22Rv1 (cell line): ENCODE measurements at regions not wholly inside any gene's neighbourhood (a gene's known extent, or its start where the extent isn't known, plus 50 kb on each side); places are given as distances from the start of the nearest gene placed in this dataset.

Source experiments
- H3K27ac ChIP-seq: fragments of 450-650 bp; 2 replicates; pipeline ENCODE4 v1.5.1; 2017
- ZFX ChIP-seq: fragments of 450-650 bp; IDR thresholded peaks from 2 replicates; pipeline ENCODE4 v1.6.1; 2017; ENCODE audit warnings: antibody characterized with exemption, borderline replicate concordance
- TF ChIP-seq, protein P1 (sequence below): fragments of 450-650 bp; IDR thresholded peaks from 2 replicates; pipeline ENCODE4 v1.5.1; 2017; ENCODE audit warnings: mild to moderate bottlenecking

DNA sequence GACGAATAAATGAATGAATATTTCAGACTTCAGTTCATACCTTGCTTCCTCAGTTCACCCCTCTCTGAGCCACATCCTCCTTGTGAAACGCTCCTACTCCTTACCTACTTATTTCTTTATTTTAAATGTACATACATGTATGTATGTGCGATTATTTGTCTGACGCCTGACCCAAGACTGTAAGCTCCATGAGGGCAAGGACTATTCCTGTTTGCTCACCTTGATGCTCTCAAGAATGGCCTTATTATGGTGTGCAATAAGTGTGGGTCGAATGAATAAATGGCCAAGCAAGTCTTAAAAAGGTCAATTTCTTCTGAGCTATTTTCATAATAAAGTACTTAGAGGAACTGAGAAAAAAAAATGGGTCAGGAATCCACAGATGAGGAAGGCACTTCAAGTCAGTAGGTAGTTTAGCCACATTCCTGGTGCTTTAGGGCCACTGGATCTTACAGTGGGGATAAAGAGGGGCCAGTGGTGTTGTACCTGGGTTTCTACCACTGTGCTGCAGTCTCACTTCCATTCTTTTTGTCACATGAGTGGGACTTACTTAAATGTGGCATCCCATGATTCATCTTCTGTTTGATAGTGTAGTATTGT is 74.7 kb downstream of the SDC1 start:
- no peak for TF ChIP-seq ZFX
- TF ChIP-seq, protein P1, sequence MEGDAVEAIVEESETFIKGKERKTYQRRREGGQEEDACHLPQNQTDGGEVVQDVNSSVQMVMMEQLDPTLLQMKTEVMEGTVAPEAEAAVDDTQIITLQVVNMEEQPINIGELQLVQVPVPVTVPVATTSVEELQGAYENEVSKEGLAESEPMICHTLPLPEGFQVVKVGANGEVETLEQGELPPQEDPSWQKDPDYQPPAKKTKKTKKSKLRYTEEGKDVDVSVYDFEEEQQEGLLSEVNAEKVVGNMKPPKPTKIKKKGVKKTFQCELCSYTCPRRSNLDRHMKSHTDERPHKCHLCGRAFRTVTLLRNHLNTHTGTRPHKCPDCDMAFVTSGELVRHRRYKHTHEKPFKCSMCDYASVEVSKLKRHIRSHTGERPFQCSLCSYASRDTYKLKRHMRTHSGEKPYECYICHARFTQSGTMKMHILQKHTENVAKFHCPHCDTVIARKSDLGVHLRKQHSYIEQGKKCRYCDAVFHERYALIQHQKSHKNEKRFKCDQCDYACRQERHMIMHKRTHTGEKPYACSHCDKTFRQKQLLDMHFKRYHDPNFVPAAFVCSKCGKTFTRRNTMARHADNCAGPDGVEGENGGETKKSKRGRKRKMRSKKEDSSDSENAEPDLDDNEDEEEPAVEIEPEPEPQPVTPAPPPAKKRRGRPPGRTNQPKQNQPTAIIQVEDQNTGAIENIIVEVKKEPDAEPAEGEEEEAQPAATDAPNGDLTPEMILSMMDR: no peak
- H3K27ac ChIP-seq: no peak overlapping the region

DNA sequence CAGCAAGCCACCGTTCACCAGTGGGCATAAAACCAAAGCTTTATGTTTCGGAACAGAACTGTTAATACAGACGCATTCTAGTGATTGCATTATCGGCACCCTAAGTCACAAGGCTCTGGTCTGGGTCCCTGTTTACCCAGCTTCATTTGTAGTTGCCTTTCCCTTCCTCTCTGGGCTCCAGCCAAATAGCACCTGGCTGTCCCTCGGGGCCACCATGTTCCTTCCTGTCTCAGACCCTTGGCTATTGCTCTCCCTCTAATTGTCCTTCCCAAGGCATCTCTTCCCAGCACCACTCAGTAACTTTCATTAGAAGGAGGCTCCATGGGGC is 75.3 kb downstream of the SDC1 start:
- no peak for TF ChIP-seq ZFX
- TF ChIP-seq, protein P1: no peak
- no peak overlapping the region for H3K27ac ChIP-seq

DNA sequence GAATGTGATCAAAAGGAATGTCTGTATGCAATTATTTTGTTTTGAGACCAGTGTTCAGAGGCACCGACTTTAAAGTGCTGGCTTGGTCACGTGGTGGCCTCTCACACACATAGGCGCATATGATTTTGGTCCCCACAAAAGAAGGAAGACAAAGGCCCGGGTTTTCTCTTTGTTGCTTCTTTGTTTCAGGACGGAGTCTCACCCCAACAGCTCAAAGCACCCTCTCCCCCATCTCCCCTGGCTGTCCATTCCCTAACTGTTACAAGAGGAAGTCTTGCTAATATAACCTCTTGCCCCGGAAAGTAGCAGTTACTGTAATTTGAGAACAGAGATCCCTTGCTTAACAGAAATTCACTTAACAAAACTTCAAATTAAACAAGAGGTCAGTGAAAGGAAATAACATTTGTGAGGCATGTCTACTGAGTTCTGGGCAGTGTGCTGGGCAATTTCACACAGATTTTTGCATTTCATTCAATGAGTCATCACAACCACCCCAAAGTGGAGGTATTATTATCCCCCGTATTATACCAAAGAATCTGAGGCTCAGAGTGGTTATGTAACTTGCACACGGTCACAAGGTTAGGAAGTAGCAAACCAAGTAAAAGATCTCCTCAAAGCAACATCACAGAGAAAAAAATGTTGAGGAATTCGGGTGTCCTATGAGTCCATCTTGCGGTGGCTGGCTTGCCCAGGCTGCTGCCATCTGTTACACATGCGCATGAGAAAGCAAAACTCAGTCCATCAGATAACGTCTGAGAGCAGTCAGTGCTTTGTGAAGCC is 75.8 kb downstream of the SDC1 start:
- TF ChIP-seq, protein P1: no peak
- TF ChIP-seq ZFX: no peak
- no peak overlapping the region for H3K27ac ChIP-seq

DNA sequence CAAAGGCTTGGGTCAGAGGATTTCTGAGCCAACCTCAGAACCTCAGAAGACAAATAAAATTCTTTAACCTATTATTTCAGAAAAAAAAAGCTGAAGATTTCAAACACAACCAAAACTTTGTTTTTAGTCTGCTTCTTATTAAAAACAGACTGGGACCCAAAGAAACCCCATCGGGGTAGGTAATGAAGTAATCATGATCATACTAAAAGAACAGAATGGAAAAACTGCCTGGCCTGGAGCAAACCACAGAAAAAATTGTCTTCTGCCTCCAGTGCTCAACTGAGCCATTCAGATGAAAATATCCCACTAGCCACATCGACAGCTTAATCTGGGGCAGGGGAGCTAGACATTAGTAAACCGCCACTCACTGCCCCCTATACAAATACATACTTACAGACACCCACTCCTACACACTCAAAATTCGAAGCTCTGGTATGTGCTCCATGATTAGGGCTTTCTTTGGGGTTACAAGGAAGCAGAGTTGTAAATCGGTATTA is 76.5 kb downstream of the SDC1 start:
- TF ChIP-seq ZFX: no peak
- TF ChIP-seq, protein P1: no peak
- no peak overlapping the region for H3K27ac ChIP-seq

DNA sequence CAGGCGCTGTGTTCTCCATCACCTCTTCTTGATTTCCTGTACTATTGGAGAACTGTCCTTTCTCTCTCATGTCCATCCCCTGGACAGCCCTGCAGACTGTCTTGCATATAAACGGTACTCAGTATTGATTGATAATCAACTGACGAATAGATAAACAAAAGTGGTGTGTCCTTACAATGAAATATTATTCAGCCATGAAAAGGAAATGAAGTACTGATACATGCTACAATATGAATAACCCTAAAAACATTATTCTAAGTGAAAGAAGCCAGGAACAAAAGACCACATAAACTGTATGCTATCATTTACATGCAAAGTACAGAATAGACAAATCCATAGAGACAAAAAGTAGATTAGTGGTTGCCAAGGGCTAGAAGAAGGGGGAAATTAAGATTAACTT is 77.6 kb downstream of the SDC1 start:
- no peak overlapping the region for H3K27ac ChIP-seq
- TF ChIP-seq, protein P1: no peak
- TF ChIP-seq ZFX: no peak

DNA sequence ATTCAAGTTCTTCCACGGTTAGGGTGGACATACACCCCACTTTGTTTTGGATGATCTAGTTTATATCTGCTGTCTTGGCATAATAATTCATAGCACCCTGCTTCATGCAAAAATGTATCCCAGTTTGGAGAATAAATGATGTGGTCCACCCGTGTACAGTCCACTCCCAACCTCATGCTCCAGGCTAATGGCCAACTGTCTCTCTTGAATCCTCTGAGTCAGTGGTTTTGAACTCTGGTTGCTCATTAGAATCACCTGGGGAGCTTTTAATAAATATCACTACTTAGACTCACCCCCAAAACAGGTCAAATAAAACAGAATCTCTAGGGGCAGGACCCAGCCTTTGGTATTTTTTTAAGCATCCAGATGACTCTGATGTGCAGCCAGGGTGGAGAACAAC is 78.5 kb downstream of the SDC1 start:
- TF ChIP-seq, protein P1: no peak
- no peak for TF ChIP-seq ZFX
- no peak overlapping the region for H3K27ac ChIP-seq

DNA sequence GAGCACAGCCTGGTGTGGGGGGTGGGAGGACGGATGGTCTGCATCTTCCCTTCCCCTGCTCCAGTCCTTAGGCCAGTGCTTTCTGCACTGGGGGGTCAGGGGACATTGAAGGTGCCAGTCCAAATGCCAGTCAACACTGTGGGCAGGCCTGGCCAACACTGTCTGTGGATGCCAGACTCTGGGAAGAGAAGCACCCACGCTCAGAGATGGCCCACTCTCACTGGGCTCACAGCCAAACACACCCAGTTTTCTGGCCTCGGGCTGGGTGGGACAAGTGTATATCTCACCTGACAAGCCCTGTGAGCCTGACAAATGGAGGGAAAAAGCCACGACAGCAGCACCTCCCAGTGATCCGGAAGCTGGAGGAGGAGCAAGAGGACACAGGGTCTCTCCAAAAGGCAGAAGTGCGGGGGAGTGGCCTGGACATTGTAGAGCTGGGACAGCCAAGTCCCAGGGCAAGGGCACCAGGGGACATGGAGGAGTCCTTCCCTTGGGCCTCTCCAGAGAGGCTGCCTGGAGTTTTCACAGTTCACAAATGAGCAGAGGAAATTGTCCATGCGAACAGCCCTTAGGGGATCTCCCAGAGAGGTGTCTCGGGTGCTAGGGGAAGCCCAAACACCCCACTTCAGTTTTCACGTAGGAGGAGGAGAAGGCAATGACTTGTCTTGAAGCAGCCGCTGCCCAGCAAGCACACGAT is 79.3 kb downstream of the SDC1 start:
- no peak for TF ChIP-seq ZFX
- TF ChIP-seq, protein P1: no peak
- H3K27ac ChIP-seq: no peak overlapping the region
